IMR-90 (cell line): ENCODE measurements at regions not wholly inside any gene's neighbourhood (a gene's known extent, or its start where the extent isn't known, plus 50 kb on each side); places are given as distances from the start of the nearest gene placed in this dataset.

Experiments
- ATAC-seq: fragments of 200-7000 bp; cut with Tn5 transposase; 2 replicates; pipeline ENCODE4 v1.9.1; 2020; ENCODE audit warnings: low read depth, mild to moderate bottlenecking, moderate library complexity
- BruUV-seq: library from RNA; stranded (reverse); fragments of 400-500 nt; replicated peaks from 2 replicates; lab custom pipeline; 2021; lab: Mats Ljungman, UMichigan
- CTCF ChIA-PET: fragments of 300-600 bp; formaldehyde crosslinking; extraction: SDS; loops from one replicate; lab custom pipeline; 2021; ENCODE audit warnings: antibody characterized with exemption; lab: Yijun Ruan, JAX
- POLR2A ChIA-PET: fragments of 300-600 bp; sonication (Branson Sonifier 250); formaldehyde crosslinking; loops from one replicate; lab custom pipeline; 2022; ENCODE audit warnings: antibody characterized with exemption; ENCODE audit not compliant: unreplicated experiment; lab: Charles Lee
- DNase-seq: peaks from one replicate; pipeline ENCODE4 v3.0.0; 2013
- H2AFZ ChIP-seq: replicated peaks from 2 replicates; pipeline ENCODE3; 2013; ENCODE audit warnings: low read length, mild to moderate bottlenecking; ENCODE audit not compliant: poor library complexity
- H2AK5ac ChIP-seq: 2 replicates; pipeline ENCODE4 v1.6.1; 2013; ENCODE audit warnings: low read depth, low read length, inconsistent platforms
- H2AK9ac ChIP-seq: replicated peaks from 2 replicates; pipeline ENCODE3; 2013; ENCODE audit warnings: mild to moderate bottlenecking, low read depth, low read length, moderate library complexity; ENCODE audit not compliant: poor library complexity
- H2BK120ac ChIP-seq: 2 replicates; pipeline ENCODE4 v1.6.1; 2013; ENCODE audit warnings: low read depth, low read length, inconsistent platforms
- H2BK15ac ChIP-seq: 3 replicates; pipeline ENCODE4 v1.6.1; 2013; ENCODE audit warnings: low read depth, low read length, inconsistent platforms
- H2BK20ac ChIP-seq: 2 replicates; pipeline ENCODE4 v1.6.1; 2013; ENCODE audit warnings: low read depth, mild to moderate bottlenecking, inconsistent platforms, low read length, moderate library complexity
- H2BK5ac ChIP-seq: 2 replicates; pipeline ENCODE4 v1.6.1; 2013; ENCODE audit warnings: mild to moderate bottlenecking, low read depth, low read length, inconsistent platforms; ENCODE audit not compliant: poor library complexity, severe bottlenecking
- H3K14ac ChIP-seq: replicated peaks from 2 replicates; pipeline ENCODE4 v1.6.1; 2013; ENCODE audit warnings: low read depth, low read length, inconsistent platforms
- H3K18ac ChIP-seq: 2 replicates; pipeline ENCODE4 v1.6.1; 2013; ENCODE audit warnings: low read depth, low read length, control low read depth
- H3K23ac ChIP-seq: 2 replicates; pipeline ENCODE4 v1.6.1; 2013; ENCODE audit warnings: low read depth, low read length, inconsistent platforms
- H3K27ac ChIP-seq: 2 replicates; pipeline ENCODE4 v1.5.1; 2013; ENCODE audit warnings: mild to moderate bottlenecking, control low read depth, low read length; ENCODE audit not compliant: insufficient read depth
- H3K27me3 ChIP-seq: 2 replicates; pipeline ENCODE4 v1.6.1; 2013; ENCODE audit warnings: low read length; ENCODE audit not compliant: control insufficient read depth, insufficient read depth
- H3K36me3 ChIP-seq: 2 replicates; pipeline ENCODE4 v1.6.1; 2013; ENCODE audit warnings: low read length, mixed read lengths; ENCODE audit not compliant: control insufficient read depth, insufficient read depth
- H3K4ac ChIP-seq: 2 replicates; pipeline ENCODE4 v1.6.1; 2013; ENCODE audit warnings: low read depth, low read length, inconsistent platforms
- H3K4me1 ChIP-seq: 2 replicates; pipeline ENCODE4 v1.6.1; 2013; ENCODE audit warnings: low read length, mixed read lengths; ENCODE audit not compliant: control insufficient read depth, insufficient read depth
- H3K4me2 ChIP-seq: 2 replicates; pipeline ENCODE4 v1.6.1; 2013; ENCODE audit warnings: low read depth, mild to moderate bottlenecking, control low read depth, low read length, moderate library complexity
- H3K4me3 ChIP-seq: 2 replicates; pipeline ENCODE4 v1.5.1; 2013; ENCODE audit warnings: low read depth, mild to moderate bottlenecking, control low read depth, low read length, moderate library complexity; ENCODE audit not compliant: insufficient read depth
- H3K56ac ChIP-seq: 2 replicates; pipeline ENCODE4 v1.6.1; 2013; ENCODE audit warnings: low read length, inconsistent platforms; ENCODE audit not compliant: insufficient read depth; ENCODE audit errors: extremely low read depth
- H3K79me1 ChIP-seq, 2 experiments: 2 replicates each; pipeline ENCODE4 v1.6.1; 2013; ENCODE audit warnings: low read length in 2 of 2, inconsistent platforms in 1 of 2, low read depth in 1 of 2
- H3K9ac ChIP-seq: 2 replicates; pipeline ENCODE4 v1.6.1; 2013; ENCODE audit warnings: low read depth, low read length, control low read depth
- H3K9me1 ChIP-seq: 2 replicates; pipeline ENCODE4 v1.6.1; 2013; ENCODE audit warnings: low read length, inconsistent platforms; ENCODE audit not compliant: insufficient read depth
- H3K9me3 ChIP-seq: 2 replicates; pipeline ENCODE4 v1.6.1; 2013; ENCODE audit warnings: low read length; ENCODE audit not compliant: control insufficient read depth, insufficient read depth
- H4K20me1 ChIP-seq: 2 replicates; pipeline ENCODE4 v1.6.1; 2013; ENCODE audit warnings: low read length, inconsistent platforms; ENCODE audit not compliant: insufficient read depth
- H4K5ac ChIP-seq: 2 replicates; pipeline ENCODE4 v1.6.1; 2013; ENCODE audit warnings: mild to moderate bottlenecking, low read depth, low read length, control low read depth
- H4K8ac ChIP-seq, 2 experiments: 2 replicates each; pipeline ENCODE4 v1.6.1; 2013; ENCODE audit warnings: low read depth in 2 of 2, low read length in 2 of 2, control low read depth in 1 of 2, inconsistent platforms in 1 of 2
- H4K91ac ChIP-seq: 2 replicates; pipeline ENCODE4 v1.6.1; 2013; ENCODE audit warnings: low read depth, low read length, inconsistent platforms; ENCODE audit not compliant: insufficient read depth
- FOS ChIP-seq: fragments of 150-350 bp; IDR thresholded peaks from 2 replicates; pipeline ENCODE4 v1.6.1; 2016; ENCODE audit warnings: low read depth, low read length
- RCOR1 ChIP-seq: IDR thresholded peaks from 2 replicates; pipeline ENCODE4 v1.6.1; 2012; ENCODE audit warnings: mild to moderate bottlenecking, low read length, improper control_type of control experiment; ENCODE audit not compliant: insufficient replicate concordance
- dilution Hi-C: fragments of 300-500 bp; cut with HindIII; formaldehyde crosslinking; loops from one replicate; pipeline ENCODE4 v1.14.3; 2018; ENCODE audit warnings: low sequenced_read_pairs; ENCODE audit not compliant: unreplicated experiment
- in situ Hi-C: fragments of 300-500 bp; cut with MboI; formaldehyde crosslinking; loops from 3 replicates; pipeline ENCODE4 v1.14.3; 2019; ENCODE audit warnings: low sequenced_read_pairs, inconsistent platforms, mixed read lengths
- intact Hi-C: fragments of 100-400 bp; cut with micrococcal nuclease; formaldehyde crosslinking; loops from 2 replicates; pipeline ENCODE4 v1.10.0; 2022
- TF ChIP-seq, protein P1 (sequence below): fragments of 150-350 bp; IDR thresholded peaks from 2 replicates; pipeline ENCODE4 v1.6.1; 2017; ENCODE audit warnings: mild to moderate bottlenecking, antibody characterized with exemption, low read length, low read depth

- H3K27me3 ChIP-seq: no peaks in the 10 kb centered on the region
- TF ChIP-seq RCOR1 (no peak), FOS (no peak)
- TF ChIP-seq, protein P1, sequence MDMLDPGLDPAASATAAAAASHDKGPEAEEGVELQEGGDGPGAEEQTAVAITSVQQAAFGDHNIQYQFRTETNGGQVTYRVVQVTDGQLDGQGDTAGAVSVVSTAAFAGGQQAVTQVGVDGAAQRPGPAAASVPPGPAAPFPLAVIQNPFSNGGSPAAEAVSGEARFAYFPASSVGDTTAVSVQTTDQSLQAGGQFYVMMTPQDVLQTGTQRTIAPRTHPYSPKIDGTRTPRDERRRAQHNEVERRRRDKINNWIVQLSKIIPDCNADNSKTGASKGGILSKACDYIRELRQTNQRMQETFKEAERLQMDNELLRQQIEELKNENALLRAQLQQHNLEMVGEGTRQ: no peak
- no peaks in the 10 kb centered on the region; the same call in 1 of the 2 replicates for H3K9me3 ChIP-seq
- no peaks in the 10 kb centered on the region for H3K9me1 ChIP-seq
- no peaks in the 10 kb centered on the region for H3K36me3 ChIP-seq
- no peak overlapping the region for H2BK120ac ChIP-seq
- H3K23ac ChIP-seq: no peak overlapping the region
- H3K9ac ChIP-seq: no peak overlapping the region
- H2BK20ac ChIP-seq: no peak overlapping the region
- no TSS peak for BruUV-seq
- no peak overlapping the region for H3K4me2 ChIP-seq
- no peak overlapping the region for H3K56ac ChIP-seq
- intact Hi-C loops: no loop called here
- no peak overlapping the region for H3K4me3 ChIP-seq
- no peaks in the 10 kb centered on the region for H3K79me1 ChIP-seq
- no peak overlapping the region for H3K14ac ChIP-seq
- CTCF ChIA-PET: no interaction called here
- no peak overlapping the region for H2BK15ac ChIP-seq
- no peak overlapping the region for H3K27ac ChIP-seq
- ATAC-seq: no peak
- no peak overlapping the region for H3K4ac ChIP-seq
- H2AFZ ChIP-seq: no peak overlapping the region
- no peak overlapping the region for H4K5ac ChIP-seq
- no peak overlapping the region for H4K8ac ChIP-seq
- POLR2A ChIA-PET: no interaction called here
- no peak overlapping the region for H2BK5ac ChIP-seq
- DNase-seq: no peak
- in situ Hi-C loops: no loop called here
- no peak overlapping the region for H4K91ac ChIP-seq
- no peak overlapping the region for H3K18ac ChIP-seq
- dilution Hi-C loops: no loop called here
- H2AK5ac ChIP-seq: no peak overlapping the region
- H2AK9ac ChIP-seq: no peak overlapping the region
- H4K20me1 ChIP-seq: no peaks in the 10 kb centered on the region
- H3K4me1 ChIP-seq: no peaks in the 10 kb centered on the region
Observed at GRCh38 chr1:182215764-182216163, 154.3 kb upstream of the ZNF648 start.
